GM12878 (cell line): ENCODE measurements at regions not wholly inside any gene's neighbourhood (a gene's known extent, or its start where the extent isn't known, plus 50 kb on each side); places are given as distances from the start of the nearest gene placed in this dataset.

ENCODE experiments used
- ATAC-seq: fragments of 200-7000 bp; cut with Tn5 transposase; 3 replicates; pipeline ENCODE4 v1.9.1; 2020; ENCODE audit warnings: mild to moderate bottlenecking, moderate library complexity
- BruUV-seq: library from RNA; stranded (reverse); fragments of 400-500 nt; replicated peaks from 2 replicates; lab custom pipeline; 2021; lab: Mats Ljungman, UMichigan
- CTCF ChIA-PET: fragments of 300-600 bp; sonication (Branson Sonifier 250); formaldehyde crosslinking; extraction: SDS; loops from one replicate; lab custom pipeline; 2021; ENCODE audit warnings: inconsistent platforms; lab: Yijun Ruan, JAX
- POLR2A ChIA-PET: fragments of 350-600 bp; formaldehyde crosslinking; extraction: SDS; loops from one replicate; lab custom pipeline; 2021; ENCODE audit warnings: inconsistent platforms; lab: Charles Lee
- RAD21 ChIA-PET: fragments of 300-600 bp; sonication (Branson Sonifier 250); formaldehyde crosslinking; loops from one replicate; lab custom pipeline; 2023; ENCODE audit warnings: antibody characterized with exemption; ENCODE audit not compliant: unreplicated experiment; lab: Charles Lee
- SMC1A ChIA-PET: fragments of 300-600 bp; sonication (Branson Sonifier 250); formaldehyde crosslinking; loops from one replicate; lab custom pipeline; 2023; ENCODE audit not compliant: unreplicated experiment, uncharacterized antibody; lab: Charles Lee
- DNase-seq: peaks from one replicate; pipeline ENCODE4 v3.0.0-alpha.2; 2011; ENCODE audit warnings: low read depth, low spot score
- FAIRE-seq: peaks from 3 replicates; lab custom pipeline; 2011; peaks lifted over from hg19 to GRCh38; lab: Jason Lieb, UNC
- H2AFZ ChIP-seq: 2 replicates; pipeline ENCODE4 v1.6.0; 2011; ENCODE audit warnings: low read depth, low read length, control low read depth; ENCODE audit not compliant: control insufficient read depth
- H3K27ac ChIP-seq: 2 replicates; pipeline ENCODE4 v1.5.1; 2011; ENCODE audit warnings: control low read depth; ENCODE audit not compliant: control insufficient read depth, insufficient read depth
- H3K27me3 ChIP-seq, 2 experiments: replicated peaks in 1 of 2; 2 replicates each; pipeline versions ENCODE4 v1.6.0 to v1.6.1; 2011; ENCODE audit warnings: low read length in 1 of 2; ENCODE audit not compliant: control insufficient read depth in 2 of 2, insufficient read depth in 2 of 2
- H3K36me3 ChIP-seq, 2 experiments: 2 replicates each; pipeline ENCODE4 v1.5.1; 2011; ENCODE audit warnings: low read length in 1 of 2; ENCODE audit not compliant: control insufficient read depth in 2 of 2, insufficient read depth in 2 of 2
- H3K4me1 ChIP-seq: 2 replicates; pipeline ENCODE4 v1.6.1; 2011; ENCODE audit warnings: mild to moderate bottlenecking, low read length, moderate library complexity, mixed read lengths; ENCODE audit not compliant: control insufficient read depth, insufficient read depth
- H3K4me2 ChIP-seq: 2 replicates; pipeline ENCODE4 v1.6.0; 2011; ENCODE audit warnings: control low read depth; ENCODE audit not compliant: control insufficient read depth, insufficient read depth
- H3K4me3 ChIP-seq: fragments of 200-600 bp; sonication (generic); 2 replicates; pipeline ENCODE4 v1.5.1; 2016
- H3K79me2 ChIP-seq: 2 replicates; pipeline ENCODE4 v1.6.0; 2011; ENCODE audit warnings: low read length; ENCODE audit not compliant: control insufficient read depth, insufficient read depth
- H3K9ac ChIP-seq: 2 replicates; pipeline ENCODE4 v1.8.0; 2011; ENCODE audit warnings: low read length, control low read depth, mixed read lengths; ENCODE audit not compliant: control insufficient read depth, insufficient read depth
- H3K9me3 ChIP-seq: replicated peaks from 3 replicates; pipeline ENCODE4 v1.5.1; 2011; ENCODE audit warnings: mild to moderate bottlenecking, low read length; ENCODE audit not compliant: control insufficient read depth, insufficient read depth
- H4K20me1 ChIP-seq: 2 replicates; pipeline ENCODE4 v1.6.0; 2011; ENCODE audit not compliant: control insufficient read depth, insufficient read depth
- BMI1 ChIP-seq: fragments of 450-650 bp; IDR thresholded peaks from 2 replicates; pipeline ENCODE4 v1.6.1; 2016; ENCODE audit warnings: mild to moderate bottlenecking, moderate library complexity, borderline replicate concordance
- HCFC1 ChIP-seq: fragments of 150-350 bp; IDR thresholded peaks from 2 replicates; pipeline ENCODE4 v1.6.1; 2014; ENCODE audit warnings: low read length
- NBN ChIP-seq: fragments of 450-650 bp; IDR thresholded peaks from 2 replicates; pipeline ENCODE4 v1.6.1; 2016
- SRF ChIP-seq, 2 experiments: IDR thresholded peaks; 2 replicates each; pipeline ENCODE4 v1.6.1; 2011; ENCODE audit warnings: low read depth in 2 of 2, low read length in 2 of 2, mild to moderate bottlenecking in 1 of 2, moderate library complexity in 1 of 2
- ZNF207 ChIP-seq: fragments of 450-650 bp; IDR thresholded peaks from 2 replicates; pipeline ENCODE4 v1.6.1; 2014; ENCODE audit warnings: antibody characterized with exemption, mild to moderate bottlenecking, borderline replicate concordance
- in situ Hi-C: fragments of 300-500 bp; cut with MboI; formaldehyde crosslinking; loops from 9 replicates; pipeline ENCODE4 v1.14.3; 2018; ENCODE audit warnings: mixed read lengths
- intact Hi-C: fragments of 100-400 bp; cut with micrococcal nuclease; formaldehyde crosslinking; loops from one replicate; pipeline ENCODE4 v1.14.2; 2022; ENCODE audit not compliant: unreplicated experiment
- TF ChIP-seq, protein P1 (sequence below): fragments of 450-650 bp; IDR thresholded peaks from 2 replicates; pipeline ENCODE4 v1.6.1; 2017; ENCODE audit warnings: mild to moderate bottlenecking, low read depth, inconsistent platforms; ENCODE audit not compliant: poor library complexity, severe bottlenecking
- TF ChIP-seq, protein P2 (sequence below): fragments of 150-350 bp; IDR thresholded peaks from 2 replicates; pipeline ENCODE4 v1.6.1; 2014; ENCODE audit warnings: mild to moderate bottlenecking, low read depth, low read length

DNA sequence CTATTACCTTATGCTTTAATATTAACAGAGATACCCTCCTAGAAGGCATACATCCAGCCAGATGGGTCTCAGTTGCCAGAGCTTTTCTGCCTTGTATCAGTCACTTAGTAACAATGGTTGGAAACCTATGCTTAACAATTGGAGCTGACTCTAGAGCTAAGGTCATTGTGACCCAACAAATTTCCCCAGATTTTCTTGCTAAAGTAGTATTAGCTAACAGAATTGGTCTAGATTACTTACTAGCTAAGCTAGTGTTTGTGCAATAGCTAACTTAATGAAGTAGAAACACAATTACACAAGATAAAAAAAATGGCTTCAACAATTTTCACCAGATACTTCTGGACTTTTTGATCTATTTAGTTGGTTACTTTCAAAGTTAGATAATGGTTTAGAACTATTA lies 236.9 kb downstream of the NSUN3 start:
- CTCF ChIA-PET = interaction anchor here (0.9 to 1.4 kb wide), 2 partner anchors 13 to 50 kb away, joined by 4 to 6 read pairs; no protein-coding TSS in a partner anchor
- Histone ChIP-seq H3K9ac (no peak overlapping the region), H3K27me3 (no peaks in the 10 kb centered on the region; a peak in 1 of 4 replicates), H3K4me3 (no peak overlapping the region), H3K4me2 (no peak overlapping the region), H3K4me1 (no peaks in the 10 kb centered on the region), H3K9me3 (no peaks in the 10 kb centered on the region), H3K27ac (no peak overlapping the region), H3K79me2 (no peaks in the 10 kb centered on the region), H4K20me1 (no peaks in the 10 kb centered on the region), H3K36me3 (no peaks in the 10 kb centered on the region), H2AFZ (no peak overlapping the region)
- no TSS peak for BruUV-seq
- DNase-seq = no peak
- in situ Hi-C loops (no loop called here), intact Hi-C loops (no loop called here)
- FAIRE-seq = no peak
- SMC1A ChIA-PET = interaction anchor here (0.9 to 1.0 kb wide), 2 partner anchors 9 to 12 kb away, joined by 3 read pairs; no protein-coding TSS in a partner anchor
- RAD21 ChIA-PET = no interaction called here
- ATAC-seq = no peak
- TF ChIP-seq, protein P1, sequence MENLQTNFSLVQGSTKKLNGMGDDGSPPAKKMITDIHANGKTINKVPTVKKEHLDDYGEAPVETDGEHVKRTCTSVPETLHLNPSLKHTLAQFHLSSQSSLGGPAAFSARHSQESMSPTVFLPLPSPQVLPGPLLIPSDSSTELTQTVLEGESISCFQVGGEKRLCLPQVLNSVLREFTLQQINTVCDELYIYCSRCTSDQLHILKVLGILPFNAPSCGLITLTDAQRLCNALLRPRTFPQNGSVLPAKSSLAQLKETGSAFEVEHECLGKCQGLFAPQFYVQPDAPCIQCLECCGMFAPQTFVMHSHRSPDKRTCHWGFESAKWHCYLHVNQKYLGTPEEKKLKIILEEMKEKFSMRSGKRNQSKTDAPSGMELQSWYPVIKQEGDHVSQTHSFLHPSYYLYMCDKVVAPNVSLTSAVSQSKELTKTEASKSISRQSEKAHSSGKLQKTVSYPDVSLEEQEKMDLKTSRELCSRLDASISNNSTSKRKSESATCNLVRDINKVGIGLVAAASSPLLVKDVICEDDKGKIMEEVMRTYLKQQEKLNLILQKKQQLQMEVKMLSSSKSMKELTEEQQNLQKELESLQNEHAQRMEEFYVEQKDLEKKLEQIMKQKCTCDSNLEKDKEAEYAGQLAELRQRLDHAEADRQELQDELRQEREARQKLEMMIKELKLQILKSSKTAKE = no peak
- no peak for TF ChIP-seq ZNF207
- TF ChIP-seq NBN = no peak
- TF ChIP-seq, protein P2, sequence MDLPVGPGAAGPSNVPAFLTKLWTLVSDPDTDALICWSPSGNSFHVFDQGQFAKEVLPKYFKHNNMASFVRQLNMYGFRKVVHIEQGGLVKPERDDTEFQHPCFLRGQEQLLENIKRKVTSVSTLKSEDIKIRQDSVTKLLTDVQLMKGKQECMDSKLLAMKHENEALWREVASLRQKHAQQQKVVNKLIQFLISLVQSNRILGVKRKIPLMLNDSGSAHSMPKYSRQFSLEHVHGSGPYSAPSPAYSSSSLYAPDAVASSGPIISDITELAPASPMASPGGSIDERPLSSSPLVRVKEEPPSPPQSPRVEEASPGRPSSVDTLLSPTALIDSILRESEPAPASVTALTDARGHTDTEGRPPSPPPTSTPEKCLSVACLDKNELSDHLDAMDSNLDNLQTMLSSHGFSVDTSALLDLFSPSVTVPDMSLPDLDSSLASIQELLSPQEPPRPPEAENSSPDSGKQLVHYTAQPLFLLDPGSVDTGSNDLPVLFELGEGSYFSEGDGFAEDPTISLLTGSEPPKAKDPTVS = no peak
- TF ChIP-seq BMI1 = no peak
- no peak for TF ChIP-seq SRF (IDR thresholded peaks at IDR 0.05; ENCODE audit: low read depth in 2 of 2, low read length in 2 of 2)
- TF ChIP-seq HCFC1 = no peak
- POLR2A ChIA-PET = no interaction called here
